GM12878 (cell line): ENCODE measurements at regions not wholly inside any gene's neighbourhood (a gene's known extent, or its start where the extent isn't known, plus 50 kb on each side); places are given as distances from the start of the nearest gene placed in this dataset.

Experiments
- ATAC-seq: fragments of 200-7000 bp; cut with Tn5 transposase; 3 replicates; pipeline ENCODE4 v1.9.1; 2020; ENCODE audit warnings: mild to moderate bottlenecking, moderate library complexity
- BruUV-seq: library from RNA; stranded (reverse); fragments of 400-500 nt; replicated peaks from 2 replicates; lab custom pipeline; 2021; lab: Mats Ljungman, UMichigan
- CTCF ChIA-PET: fragments of 300-600 bp; sonication (Branson Sonifier 250); formaldehyde crosslinking; extraction: SDS; loops from one replicate; lab custom pipeline; 2021; ENCODE audit warnings: inconsistent platforms; lab: Yijun Ruan, JAX
- POLR2A ChIA-PET: fragments of 350-600 bp; formaldehyde crosslinking; extraction: SDS; loops from one replicate; lab custom pipeline; 2021; ENCODE audit warnings: inconsistent platforms; lab: Charles Lee
- RAD21 ChIA-PET: fragments of 300-600 bp; sonication (Branson Sonifier 250); formaldehyde crosslinking; loops from one replicate; lab custom pipeline; 2023; ENCODE audit warnings: antibody characterized with exemption; ENCODE audit not compliant: unreplicated experiment; lab: Charles Lee
- SMC1A ChIA-PET: fragments of 300-600 bp; sonication (Branson Sonifier 250); formaldehyde crosslinking; loops from one replicate; lab custom pipeline; 2023; ENCODE audit not compliant: unreplicated experiment, uncharacterized antibody; lab: Charles Lee
- DNase-seq: peaks from one replicate; pipeline ENCODE4 v3.0.0-alpha.2; 2011; ENCODE audit warnings: low read depth, low spot score
- FAIRE-seq: peaks from 3 replicates; lab custom pipeline; 2011; peaks lifted over from hg19 to GRCh38; lab: Jason Lieb, UNC
- H2AFZ ChIP-seq: 2 replicates; pipeline ENCODE4 v1.6.0; 2011; ENCODE audit warnings: low read depth, low read length, control low read depth; ENCODE audit not compliant: control insufficient read depth
- H3K27ac ChIP-seq: 2 replicates; pipeline ENCODE4 v1.5.1; 2011; ENCODE audit warnings: control low read depth; ENCODE audit not compliant: control insufficient read depth, insufficient read depth
- H3K27me3 ChIP-seq, 2 experiments: replicated peaks in 1 of 2; 2 replicates each; pipeline versions ENCODE4 v1.6.0 to v1.6.1; 2011; ENCODE audit warnings: low read length in 1 of 2; ENCODE audit not compliant: control insufficient read depth in 2 of 2, insufficient read depth in 2 of 2
- H3K36me3 ChIP-seq, 2 experiments: 2 replicates each; pipeline ENCODE4 v1.5.1; 2011; ENCODE audit warnings: low read length in 1 of 2; ENCODE audit not compliant: control insufficient read depth in 2 of 2, insufficient read depth in 2 of 2
- H3K4me1 ChIP-seq: 2 replicates; pipeline ENCODE4 v1.6.1; 2011; ENCODE audit warnings: mild to moderate bottlenecking, low read length, moderate library complexity, mixed read lengths; ENCODE audit not compliant: control insufficient read depth, insufficient read depth
- H3K4me2 ChIP-seq: 2 replicates; pipeline ENCODE4 v1.6.0; 2011; ENCODE audit warnings: control low read depth; ENCODE audit not compliant: control insufficient read depth, insufficient read depth
- H3K4me3 ChIP-seq: fragments of 200-600 bp; sonication (generic); 2 replicates; pipeline ENCODE4 v1.5.1; 2016
- H3K79me2 ChIP-seq: 2 replicates; pipeline ENCODE4 v1.6.0; 2011; ENCODE audit warnings: low read length; ENCODE audit not compliant: control insufficient read depth, insufficient read depth
- H3K9ac ChIP-seq: 2 replicates; pipeline ENCODE4 v1.8.0; 2011; ENCODE audit warnings: low read length, control low read depth, mixed read lengths; ENCODE audit not compliant: control insufficient read depth, insufficient read depth
- H3K9me3 ChIP-seq: replicated peaks from 3 replicates; pipeline ENCODE4 v1.5.1; 2011; ENCODE audit warnings: mild to moderate bottlenecking, low read length; ENCODE audit not compliant: control insufficient read depth, insufficient read depth
- H4K20me1 ChIP-seq: 2 replicates; pipeline ENCODE4 v1.6.0; 2011; ENCODE audit not compliant: control insufficient read depth, insufficient read depth
- BACH1 ChIP-seq: fragments of 450-650 bp; IDR thresholded peaks from 2 replicates; pipeline ENCODE4 v1.6.1; 2017; ENCODE audit warnings: mild to moderate bottlenecking, borderline replicate concordance
- CHD2 ChIP-seq: IDR thresholded peaks from 2 replicates; pipeline ENCODE4 v1.6.1; 2011; ENCODE audit warnings: low read depth, low read length, improper control_type of control experiment, borderline replicate concordance
- GABPA ChIP-seq: IDR thresholded peaks from 2 replicates; pipeline ENCODE4 v1.6.1; 2014; ENCODE audit warnings: antibody characterized with exemption, low read depth, mild to moderate bottlenecking, inconsistent platforms
- GATAD2B ChIP-seq: fragments of 450-650 bp; conservative IDR thresholded peaks from 2 replicates; pipeline ENCODE4 v1.6.1; 2017; ENCODE audit warnings: low read depth, mild to moderate bottlenecking, moderate library complexity
- KAT2A ChIP-seq: conservative IDR thresholded peaks from 2 replicates; pipeline ENCODE4 v1.6.1; 2011; ENCODE audit warnings: low read depth, low read length; ENCODE audit not compliant: control insufficient read depth
- LARP7 ChIP-seq: fragments of 450-650 bp; IDR thresholded peaks from 2 replicates; pipeline ENCODE4 v1.6.1; 2017; ENCODE audit warnings: mild to moderate bottlenecking
- MAX ChIP-seq: IDR thresholded peaks from 2 replicates; pipeline ENCODE4 v1.6.1; 2012; ENCODE audit warnings: low read depth, low read length, improper control_type of control experiment
- MEF2B ChIP-seq: fragments of 450-650 bp; IDR thresholded peaks from 2 replicates; pipeline ENCODE4 v1.6.1; 2018; ENCODE audit warnings: mild to moderate bottlenecking, moderate library complexity; ENCODE audit not compliant: partially characterized antibody, poor library complexity, severe bottlenecking
- PAX5 ChIP-seq: IDR thresholded peaks from 2 replicates; pipeline ENCODE4 v1.6.1; 2011; ENCODE audit warnings: low read depth, low read length, borderline replicate concordance
- PKNOX1 ChIP-seq: fragments of 450-650 bp; IDR thresholded peaks from 2 replicates; pipeline ENCODE4 v1.6.1; 2016; ENCODE audit warnings: mild to moderate bottlenecking
- PML ChIP-seq: IDR thresholded peaks from 2 replicates; pipeline ENCODE4 v1.6.1; 2012; ENCODE audit warnings: low read length, inconsistent platforms
- POLR2A ChIP-seq: IDR thresholded peaks from 2 replicates; pipeline ENCODE4 v1.6.1; 2011; ENCODE audit warnings: low read depth, mild to moderate bottlenecking, low read length
- SMARCA5 ChIP-seq: fragments of 450-650 bp; IDR thresholded peaks from 2 replicates; pipeline ENCODE4 v1.6.1; 2017; ENCODE audit warnings: mild to moderate bottlenecking
- SRF ChIP-seq, 2 experiments: IDR thresholded peaks; 2 replicates each; pipeline ENCODE4 v1.6.1; 2011; ENCODE audit warnings: low read depth in 2 of 2, low read length in 2 of 2, mild to moderate bottlenecking in 1 of 2, moderate library complexity in 1 of 2
- TCF12 ChIP-seq: IDR thresholded peaks from 2 replicates; pipeline ENCODE4 v1.6.1; 2011; ENCODE audit warnings: low read depth, mild to moderate bottlenecking, low read length
- TCF3 ChIP-seq: IDR thresholded peaks from 2 replicates; pipeline ENCODE4 v1.6.1; 2012; ENCODE audit warnings: low read depth, mild to moderate bottlenecking, low read length, borderline replicate concordance; ENCODE audit not compliant: insufficient read depth
- ZBED1 ChIP-seq: IDR thresholded peaks from 2 replicates; pipeline ENCODE4 v1.6.1; 2016; ENCODE audit warnings: borderline replicate concordance
- WGBS: methylation state at CpG from one replicate; pipeline ENCODE4 v1.1.6; 2016; ENCODE audit warnings: low lambda C conversion rate; ENCODE audit not compliant: insufficient replicate concordance, insufficient coverage; ENCODE audit errors: missing lambda C conversion rate; 5-methylcytosine and 5-hydroxymethylcytosine counted together
- in situ Hi-C: fragments of 300-500 bp; cut with MboI; formaldehyde crosslinking; loops from 9 replicates; pipeline ENCODE4 v1.14.3; 2018; ENCODE audit warnings: mixed read lengths
- intact Hi-C: fragments of 100-400 bp; cut with micrococcal nuclease; formaldehyde crosslinking; loops from one replicate; pipeline ENCODE4 v1.14.2; 2022; ENCODE audit not compliant: unreplicated experiment
- TF ChIP-seq, protein P1 (sequence below): fragments of 150-350 bp; IDR thresholded peaks from 2 replicates; pipeline ENCODE4 v1.6.1; 2016; ENCODE audit warnings: low read depth, low read length
- TF ChIP-seq, protein P2 (sequence below): fragments of 450-650 bp; formaldehyde crosslinking; IDR thresholded peaks from 2 replicates; pipeline ENCODE4 v1.4.0; 2022; ENCODE audit warnings: mild to moderate bottlenecking, moderate library complexity

GRCh38 chr5:57724836-57725235 lies 242.2 kb upstream of the ACTBL2 start:
- ChIA-PET POLR2A (no interaction called here), SMC1A (no interaction called here)
- no peak for FAIRE-seq
- no peaks in the 10 kb centered on the region for H3K27me3 ChIP-seq
- no peak overlapping the region for H3K4me3 ChIP-seq
- no peaks in the 10 kb centered on the region for H4K20me1 ChIP-seq
- H3K27ac ChIP-seq, result no peak overlapping the region
- BruUV-seq, result no TSS peak
- H3K4me2 ChIP-seq, result no peak overlapping the region
- in situ Hi-C loops, result no loop called here
- ATAC-seq, result no peak
- H3K9me3 ChIP-seq, result no peaks in the 10 kb centered on the region
- H3K4me1 ChIP-seq, result no peaks in the 10 kb centered on the region
- TF ChIP-seq GATAD2B (no peak), LARP7 (no peak), POLR2A (no peak), GABPA (no peak), CHD2 (no peak), MEF2B (no peak), BACH1 (no peak), TCF3 (no peak), SRF (IDR thresholded peaks at IDR 0.05; ENCODE audit: low read depth in 2 of 2, low read length in 2 of 2) (no peak), PML (no peak), KAT2A (no peak), TCF12 (no peak), MAX (no peak), PAX5 (no peak), SMARCA5 (no peak), ZBED1 (no peak), PKNOX1 (no peak)
- TF ChIP-seq, protein P1, sequence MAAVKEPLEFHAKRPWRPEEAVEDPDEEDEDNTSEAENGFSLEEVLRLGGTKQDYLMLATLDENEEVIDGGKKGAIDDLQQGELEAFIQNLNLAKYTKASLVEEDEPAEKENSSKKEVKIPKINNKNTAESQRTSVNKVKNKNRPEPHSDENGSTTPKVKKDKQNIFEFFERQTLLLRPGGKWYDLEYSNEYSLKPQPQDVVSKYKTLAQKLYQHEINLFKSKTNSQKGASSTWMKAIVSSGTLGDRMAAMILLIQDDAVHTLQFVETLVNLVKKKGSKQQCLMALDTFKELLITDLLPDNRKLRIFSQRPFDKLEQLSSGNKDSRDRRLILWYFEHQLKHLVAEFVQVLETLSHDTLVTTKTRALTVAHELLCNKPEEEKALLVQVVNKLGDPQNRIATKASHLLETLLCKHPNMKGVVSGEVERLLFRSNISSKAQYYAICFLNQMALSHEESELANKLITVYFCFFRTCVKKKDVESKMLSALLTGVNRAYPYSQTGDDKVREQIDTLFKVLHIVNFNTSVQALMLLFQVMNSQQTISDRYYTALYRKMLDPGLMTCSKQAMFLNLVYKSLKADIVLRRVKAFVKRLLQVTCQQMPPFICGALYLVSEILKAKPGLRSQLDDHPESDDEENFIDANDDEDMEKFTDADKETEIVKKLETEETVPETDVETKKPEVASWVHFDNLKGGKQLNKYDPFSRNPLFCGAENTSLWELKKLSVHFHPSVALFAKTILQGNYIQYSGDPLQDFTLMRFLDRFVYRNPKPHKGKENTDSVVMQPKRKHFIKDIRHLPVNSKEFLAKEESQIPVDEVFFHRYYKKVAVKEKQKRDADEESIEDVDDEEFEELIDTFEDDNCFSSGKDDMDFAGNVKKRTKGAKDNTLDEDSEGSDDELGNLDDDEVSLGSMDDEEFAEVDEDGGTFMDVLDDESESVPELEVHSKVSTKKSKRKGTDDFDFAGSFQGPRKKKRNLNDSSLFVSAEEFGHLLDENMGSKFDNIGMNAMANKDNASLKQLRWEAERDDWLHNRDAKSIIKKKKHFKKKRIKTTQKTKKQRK, result no peak
- TF ChIP-seq, protein P2, sequence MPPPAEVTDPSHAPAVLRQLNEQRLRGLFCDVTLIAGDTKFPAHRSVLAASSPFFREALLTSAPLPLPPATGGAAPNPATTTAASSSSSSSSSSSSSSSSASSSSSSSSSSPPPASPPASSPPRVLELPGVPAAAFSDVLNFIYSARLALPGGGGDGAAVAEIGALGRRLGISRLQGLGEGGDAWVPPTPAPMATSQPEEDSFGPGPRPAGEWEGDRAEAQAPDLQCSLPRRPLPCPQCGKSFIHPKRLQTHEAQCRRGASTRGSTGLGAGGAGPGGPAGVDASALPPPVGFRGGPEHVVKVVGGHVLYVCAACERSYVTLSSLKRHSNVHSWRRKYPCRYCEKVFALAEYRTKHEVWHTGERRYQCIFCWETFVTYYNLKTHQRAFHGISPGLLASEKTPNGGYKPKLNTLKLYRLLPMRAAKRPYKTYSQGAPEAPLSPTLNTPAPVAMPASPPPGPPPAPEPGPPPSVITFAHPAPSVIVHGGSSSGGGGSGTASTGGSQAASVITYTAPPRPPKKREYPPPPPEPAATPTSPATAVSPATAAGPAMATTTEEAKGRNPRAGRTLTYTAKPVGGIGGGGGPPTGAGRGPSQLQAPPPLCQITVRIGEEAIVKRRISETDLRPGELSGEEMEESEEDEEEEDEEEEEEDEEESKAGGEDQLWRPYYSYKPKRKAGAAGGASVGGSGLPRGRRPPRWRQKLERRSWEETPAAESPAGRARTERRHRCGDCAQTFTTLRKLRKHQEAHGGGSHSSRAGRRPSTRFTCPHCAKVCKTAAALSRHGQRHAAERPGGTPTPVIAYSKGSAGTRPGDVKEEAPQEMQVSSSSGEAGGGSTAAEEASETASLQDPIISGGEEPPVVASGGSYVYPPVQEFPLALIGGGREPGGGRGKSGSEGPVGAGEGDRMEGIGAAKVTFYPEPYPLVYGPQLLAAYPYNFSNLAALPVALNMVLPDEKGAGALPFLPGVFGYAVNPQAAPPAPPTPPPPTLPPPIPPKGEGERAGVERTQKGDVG (CRISPR knock-in tag), result no peak
- TF ChIP-seq, all 136 proteins: peak for 0
- intact Hi-C loops, result no loop called here
- ChIA-PET CTCF (interaction anchor here (1.0 kb wide), 1 partner anchor 386 kb away, joined by 3 read pairs; no protein-coding TSS in a partner anchor), RAD21 (no interaction called here)
- Histone ChIP-seq H3K79me2 (no peaks in the 10 kb centered on the region), H3K9ac (no peak overlapping the region), H3K36me3 (no peaks in the 10 kb centered on the region), H2AFZ (no peak overlapping the region)
- no peak for DNase-seq
- WGBS, result 6% methylated on average over 2 of the region's 2 CpGs
